ENCODE measurements at regions not wholly inside any gene's neighbourhood (a gene's known extent, or its start where the extent isn't known, plus 50 kb on each side); places are given as distances from the start of the nearest gene placed in this dataset.

GRCh38 chr17:69864462-69864861 lies 210.6 kb upstream of the KCNJ16 start:
- DNase-seq = no peak
- intact Hi-C loops (cut with DNase I) = no loop called here

GRCh38 chr17:69869667-69870066 lies 205.4 kb upstream of the KCNJ16 start:
- intact Hi-C loops (cut with DNase I) = no loop called here
- DNase-seq = no peak

GRCh38 chr17:69870091-69870530 lies 204.9 kb upstream of the KCNJ16 start:
- DNase-seq = no peak
- intact Hi-C loops (cut with DNase I) = no loop called here

GRCh38 chr17:69870751-69871199 lies 204.2 kb upstream of the KCNJ16 start:
- intact Hi-C loops (cut with DNase I) = no loop called here
- no peak for DNase-seq

GRCh38 chr17:69871318-69871717 lies 203.7 kb upstream of the KCNJ16 start:
- intact Hi-C loops (cut with DNase I) = no loop called here
- DNase-seq = no peak

- no peak for DNase-seq
- intact Hi-C loops (cut with DNase I) = no loop called here
Measured at GRCh38 chr17:69872675-69873262, 202.3 kb upstream of the KCNJ16 start.

- DNase-seq = no peak
- intact Hi-C loops (cut with DNase I) = no loop called here
Measured at GRCh38 chr17:69874175-69874670, 200.8 kb upstream of the KCNJ16 start.

- DNase-seq = no peak
- intact Hi-C loops (cut with DNase I) = no loop called here
Measured at GRCh38 chr17:69876757-69877156, 198.3 kb upstream of the KCNJ16 start.

GRCh38 chr17:69878661-69879060 lies 196.4 kb upstream of the KCNJ16 start:
- intact Hi-C loops (cut with DNase I) = no loop called here
- DNase-seq = no peak

GRCh38 chr17:69879576-69879975 lies 195.4 kb upstream of the KCNJ16 start:
- DNase-seq = no peak
- intact Hi-C loops (cut with DNase I) = no loop called here

- intact Hi-C loops (cut with DNase I) = no loop called here
Measured at GRCh38 chr17:69880591-69881112, 194.4 kb upstream of the KCNJ16 start.

GRCh38 chr17:69882281-69882680 lies 192.7 kb upstream of the KCNJ16 start:
- intact Hi-C loops (cut with DNase I) = no loop called here
- no peak for DNase-seq

More at GRCh38 chr17:69880591-69881112, 194.4 kb upstream of the KCNJ16 start:
- no peak for DNase-seq

- intact Hi-C loops (cut with DNase I) = no loop called here
- DNase-seq = no peak
Measured at GRCh38 chr17:69883120-69883519, 191.9 kb upstream of the KCNJ16 start.

GRCh38 chr17:69884356-69884755 lies 190.7 kb upstream of the KCNJ16 start:
- no peak for DNase-seq
- intact Hi-C loops (cut with DNase I) = no loop called here

GRCh38 chr17:69884846-69885245 lies 190.2 kb upstream of the KCNJ16 start:
- DNase-seq = no peak
- intact Hi-C loops (cut with DNase I) = no loop called here

- no peak for DNase-seq
- intact Hi-C loops (cut with DNase I) = no loop called here
Measured at GRCh38 chr17:69898601-69899000, 176.4 kb upstream of the KCNJ16 start.

GRCh38 chr17:69900101-69900500 lies 174.9 kb upstream of the KCNJ16 start:
- DNase-seq = no peak
- intact Hi-C loops (cut with DNase I) = no loop called here

- DNase-seq = no peak
- intact Hi-C loops (cut with DNase I) = no loop called here
Measured at GRCh38 chr17:69900829-69901228, 174.2 kb upstream of the KCNJ16 start.

GRCh38 chr17:69906306-69906705 lies 168.7 kb upstream of the KCNJ16 start:
- DNase-seq = no peak
- intact Hi-C loops (cut with DNase I) = no loop called here

GRCh38 chr17:69907132-69907847 lies 167.7 kb upstream of the KCNJ16 start:
- no peak for DNase-seq
- intact Hi-C loops (cut with DNase I) = no loop called here

All from head of caudate nucleus (tissue), 42 donors.